IMR-90 (cell line): ENCODE measurements at regions not wholly inside any gene's neighbourhood (a gene's known extent, or its start where the extent isn't known, plus 50 kb on each side); places are given as distances from the start of the nearest gene placed in this dataset.

ENCODE experiments used
- ATAC-seq: fragments of 200-7000 bp; cut with Tn5 transposase; 2 replicates; pipeline ENCODE4 v1.9.1; 2020; ENCODE audit warnings: low read depth, mild to moderate bottlenecking, moderate library complexity
- BruUV-seq: library from RNA; stranded (reverse); fragments of 400-500 nt; replicated peaks from 2 replicates; lab custom pipeline; 2021; lab: Mats Ljungman, UMichigan
- CTCF ChIA-PET: fragments of 300-600 bp; formaldehyde crosslinking; extraction: SDS; loops from one replicate; lab custom pipeline; 2021; ENCODE audit warnings: antibody characterized with exemption; lab: Yijun Ruan, JAX
- POLR2A ChIA-PET: fragments of 300-600 bp; sonication (Branson Sonifier 250); formaldehyde crosslinking; loops from one replicate; lab custom pipeline; 2022; ENCODE audit warnings: antibody characterized with exemption; ENCODE audit not compliant: unreplicated experiment; lab: Charles Lee
- DNase-seq: peaks from one replicate; pipeline ENCODE4 v3.0.0; 2013
- H2AFZ ChIP-seq: replicated peaks from 2 replicates; pipeline ENCODE3; 2013; ENCODE audit warnings: low read length, mild to moderate bottlenecking; ENCODE audit not compliant: poor library complexity
- H2AK5ac ChIP-seq: 2 replicates; pipeline ENCODE4 v1.6.1; 2013; ENCODE audit warnings: low read depth, low read length, inconsistent platforms
- H2AK9ac ChIP-seq: replicated peaks from 2 replicates; pipeline ENCODE3; 2013; ENCODE audit warnings: mild to moderate bottlenecking, low read depth, low read length, moderate library complexity; ENCODE audit not compliant: poor library complexity
- H2BK120ac ChIP-seq: 2 replicates; pipeline ENCODE4 v1.6.1; 2013; ENCODE audit warnings: low read depth, low read length, inconsistent platforms
- H2BK15ac ChIP-seq: 3 replicates; pipeline ENCODE4 v1.6.1; 2013; ENCODE audit warnings: low read depth, low read length, inconsistent platforms
- H2BK20ac ChIP-seq: 2 replicates; pipeline ENCODE4 v1.6.1; 2013; ENCODE audit warnings: low read depth, mild to moderate bottlenecking, inconsistent platforms, low read length, moderate library complexity
- H2BK5ac ChIP-seq: 2 replicates; pipeline ENCODE4 v1.6.1; 2013; ENCODE audit warnings: mild to moderate bottlenecking, low read depth, low read length, inconsistent platforms; ENCODE audit not compliant: poor library complexity, severe bottlenecking
- H3K14ac ChIP-seq: replicated peaks from 2 replicates; pipeline ENCODE4 v1.6.1; 2013; ENCODE audit warnings: low read depth, low read length, inconsistent platforms
- H3K18ac ChIP-seq: 2 replicates; pipeline ENCODE4 v1.6.1; 2013; ENCODE audit warnings: low read depth, low read length, control low read depth
- H3K23ac ChIP-seq: 2 replicates; pipeline ENCODE4 v1.6.1; 2013; ENCODE audit warnings: low read depth, low read length, inconsistent platforms
- H3K27ac ChIP-seq: 2 replicates; pipeline ENCODE4 v1.5.1; 2013; ENCODE audit warnings: mild to moderate bottlenecking, control low read depth, low read length; ENCODE audit not compliant: insufficient read depth
- H3K27me3 ChIP-seq: 2 replicates; pipeline ENCODE4 v1.6.1; 2013; ENCODE audit warnings: low read length; ENCODE audit not compliant: control insufficient read depth, insufficient read depth
- H3K36me3 ChIP-seq: 2 replicates; pipeline ENCODE4 v1.6.1; 2013; ENCODE audit warnings: low read length, mixed read lengths; ENCODE audit not compliant: control insufficient read depth, insufficient read depth
- H3K4ac ChIP-seq: 2 replicates; pipeline ENCODE4 v1.6.1; 2013; ENCODE audit warnings: low read depth, low read length, inconsistent platforms
- H3K4me1 ChIP-seq: 2 replicates; pipeline ENCODE4 v1.6.1; 2013; ENCODE audit warnings: low read length, mixed read lengths; ENCODE audit not compliant: control insufficient read depth, insufficient read depth
- H3K4me2 ChIP-seq: 2 replicates; pipeline ENCODE4 v1.6.1; 2013; ENCODE audit warnings: low read depth, mild to moderate bottlenecking, control low read depth, low read length, moderate library complexity
- H3K4me3 ChIP-seq: 2 replicates; pipeline ENCODE4 v1.5.1; 2013; ENCODE audit warnings: low read depth, mild to moderate bottlenecking, control low read depth, low read length, moderate library complexity; ENCODE audit not compliant: insufficient read depth
- H3K56ac ChIP-seq: 2 replicates; pipeline ENCODE4 v1.6.1; 2013; ENCODE audit warnings: low read length, inconsistent platforms; ENCODE audit not compliant: insufficient read depth; ENCODE audit errors: extremely low read depth
- H3K79me1 ChIP-seq, 2 experiments: 2 replicates each; pipeline ENCODE4 v1.6.1; 2013; ENCODE audit warnings: low read length in 2 of 2, inconsistent platforms in 1 of 2, low read depth in 1 of 2
- H3K9ac ChIP-seq: 2 replicates; pipeline ENCODE4 v1.6.1; 2013; ENCODE audit warnings: low read depth, low read length, control low read depth
- H3K9me1 ChIP-seq: 2 replicates; pipeline ENCODE4 v1.6.1; 2013; ENCODE audit warnings: low read length, inconsistent platforms; ENCODE audit not compliant: insufficient read depth
- H3K9me3 ChIP-seq: 2 replicates; pipeline ENCODE4 v1.6.1; 2013; ENCODE audit warnings: low read length; ENCODE audit not compliant: control insufficient read depth, insufficient read depth
- H4K20me1 ChIP-seq: 2 replicates; pipeline ENCODE4 v1.6.1; 2013; ENCODE audit warnings: low read length, inconsistent platforms; ENCODE audit not compliant: insufficient read depth
- H4K5ac ChIP-seq: 2 replicates; pipeline ENCODE4 v1.6.1; 2013; ENCODE audit warnings: mild to moderate bottlenecking, low read depth, low read length, control low read depth
- H4K8ac ChIP-seq, 2 experiments: 2 replicates each; pipeline ENCODE4 v1.6.1; 2013; ENCODE audit warnings: low read depth in 2 of 2, low read length in 2 of 2, control low read depth in 1 of 2, inconsistent platforms in 1 of 2
- H4K91ac ChIP-seq: 2 replicates; pipeline ENCODE4 v1.6.1; 2013; ENCODE audit warnings: low read depth, low read length, inconsistent platforms; ENCODE audit not compliant: insufficient read depth
- BHLHE40 ChIP-seq: fragments of 150-350 bp; IDR thresholded peaks from 2 replicates; pipeline ENCODE4 v1.6.1; 2016; ENCODE audit warnings: mild to moderate bottlenecking, low read depth, low read length
- CEBPB ChIP-seq: IDR thresholded peaks from 2 replicates; pipeline ENCODE4 v1.6.1; 2012; ENCODE audit warnings: low read depth, low read length, improper control_type of control experiment
- CHD1 ChIP-seq: IDR thresholded peaks from 2 replicates; pipeline ENCODE4 v1.6.1; 2012; ENCODE audit warnings: low read depth, low read length, improper control_type of control experiment
- ELK1 ChIP-seq: fragments of 150-350 bp; IDR thresholded peaks from 2 replicates; pipeline ENCODE4 v1.6.1; 2016; ENCODE audit warnings: low read depth, mild to moderate bottlenecking, low read length, moderate library complexity, borderline replicate concordance
- FOS ChIP-seq: fragments of 150-350 bp; IDR thresholded peaks from 2 replicates; pipeline ENCODE4 v1.6.1; 2016; ENCODE audit warnings: low read depth, low read length
- MAFK ChIP-seq: IDR thresholded peaks from 2 replicates; pipeline ENCODE4 v1.6.1; 2012; ENCODE audit warnings: low read depth, low read length, improper control_type of control experiment
- MAZ ChIP-seq: IDR thresholded peaks from 2 replicates; pipeline ENCODE4 v1.6.1; 2012; ENCODE audit warnings: low read depth, mild to moderate bottlenecking, low read length, improper control_type of control experiment, moderate library complexity, borderline replicate concordance
- MXI1 ChIP-seq: IDR thresholded peaks from 2 replicates; pipeline ENCODE4 v1.6.1; 2012; ENCODE audit warnings: low read depth, mild to moderate bottlenecking, low read length, moderate library complexity, borderline replicate concordance
- NFE2L2 ChIP-seq: fragments of 150-350 bp; IDR thresholded peaks from 2 replicates; pipeline ENCODE4 v1.6.1; 2016; ENCODE audit warnings: low read depth, mild to moderate bottlenecking, low read length
- POLR2A ChIP-seq: IDR thresholded peaks from 2 replicates; pipeline ENCODE4 v1.6.1; 2012; ENCODE audit warnings: mild to moderate bottlenecking, low read depth, low read length
- RAD21 ChIP-seq: IDR thresholded peaks from 2 replicates; pipeline ENCODE4 v1.6.1; 2012; ENCODE audit warnings: low read length, improper control_type of control experiment
- RCOR1 ChIP-seq: IDR thresholded peaks from 2 replicates; pipeline ENCODE4 v1.6.1; 2012; ENCODE audit warnings: mild to moderate bottlenecking, low read length, improper control_type of control experiment; ENCODE audit not compliant: insufficient replicate concordance
- RFX5 ChIP-seq: IDR thresholded peaks from 2 replicates; pipeline ENCODE4 v1.8.0; 2012; ENCODE audit warnings: low read depth, mild to moderate bottlenecking, low read length, moderate library complexity
- SMC3 ChIP-seq: fragments of 150-350 bp; IDR thresholded peaks from 2 replicates; pipeline ENCODE4 v1.6.1; 2016; ENCODE audit warnings: low read depth, mild to moderate bottlenecking, antibody characterized with exemption, low read length, moderate library complexity
- WGBS, 2 experiments: methylation state at CpG; one replicate each; pipeline versions ENCODE4 v1.1.5 to v1.1.7; 2013; ENCODE audit warnings: missing lambda C conversion rate in 2 of 2; ENCODE audit not compliant: insufficient read length in 1 of 2; ENCODE audit errors: extremely low coverage in 2 of 2; 5-methylcytosine and 5-hydroxymethylcytosine counted together
- dilution Hi-C: fragments of 300-500 bp; cut with HindIII; formaldehyde crosslinking; loops from one replicate; pipeline ENCODE4 v1.14.3; 2018; ENCODE audit warnings: low sequenced_read_pairs; ENCODE audit not compliant: unreplicated experiment
- in situ Hi-C: fragments of 300-500 bp; cut with MboI; formaldehyde crosslinking; loops from 3 replicates; pipeline ENCODE4 v1.14.3; 2019; ENCODE audit warnings: low sequenced_read_pairs, inconsistent platforms, mixed read lengths
- intact Hi-C: fragments of 100-400 bp; cut with micrococcal nuclease; formaldehyde crosslinking; loops from 2 replicates; pipeline ENCODE4 v1.10.0; 2022
- TF ChIP-seq, protein P1 (sequence below): fragments of 150-350 bp; IDR thresholded peaks from 2 replicates; pipeline ENCODE4 v1.6.1; 2017; ENCODE audit warnings: mild to moderate bottlenecking, antibody characterized with exemption, low read length, low read depth
- TF ChIP-seq, protein P2 (sequence below): conservative IDR thresholded peaks from 2 replicates; pipeline ENCODE4 v1.5.1; 2012; ENCODE audit warnings: mild to moderate bottlenecking, low read depth, low read length, improper control_type of control experiment

GRCh38 chr2:43011158-43011491, 215.3 kb downstream of the ZFP36L2 start:
- H3K18ac ChIP-seq: no peak overlapping the region
- no peaks in the 10 kb centered on the region for H3K79me1 ChIP-seq
- ATAC-seq (no peak), DNase-seq (no peak)
- H3K9me3 ChIP-seq: peaks cover 3% of the 10 kb centered on the region; the same call in 1 of the 2 replicates
- no TSS peak for BruUV-seq
- H3K4me1 ChIP-seq: no peaks in the 10 kb centered on the region; the same call in 1 of the 2 replicates
- H3K9me1 ChIP-seq: no peaks in the 10 kb centered on the region
- TF ChIP-seq RFX5: no peak
- no peak for TF ChIP-seq POLR2A
- TF ChIP-seq, protein P1, sequence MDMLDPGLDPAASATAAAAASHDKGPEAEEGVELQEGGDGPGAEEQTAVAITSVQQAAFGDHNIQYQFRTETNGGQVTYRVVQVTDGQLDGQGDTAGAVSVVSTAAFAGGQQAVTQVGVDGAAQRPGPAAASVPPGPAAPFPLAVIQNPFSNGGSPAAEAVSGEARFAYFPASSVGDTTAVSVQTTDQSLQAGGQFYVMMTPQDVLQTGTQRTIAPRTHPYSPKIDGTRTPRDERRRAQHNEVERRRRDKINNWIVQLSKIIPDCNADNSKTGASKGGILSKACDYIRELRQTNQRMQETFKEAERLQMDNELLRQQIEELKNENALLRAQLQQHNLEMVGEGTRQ: no peak
- no peak for TF ChIP-seq MAFK
- no peak for TF ChIP-seq MAZ
- TF ChIP-seq NFE2L2: no peak
- no peak for TF ChIP-seq ELK1
- no peak for TF ChIP-seq SMC3
- TF ChIP-seq MXI1: no peak
- TF ChIP-seq RCOR1: no peak
- TF ChIP-seq CEBPB: no peak
- no peak for TF ChIP-seq RAD21
- no peak for TF ChIP-seq CHD1
- no peak for TF ChIP-seq BHLHE40
- TF ChIP-seq FOS: no peak
- TF ChIP-seq, protein P2, sequence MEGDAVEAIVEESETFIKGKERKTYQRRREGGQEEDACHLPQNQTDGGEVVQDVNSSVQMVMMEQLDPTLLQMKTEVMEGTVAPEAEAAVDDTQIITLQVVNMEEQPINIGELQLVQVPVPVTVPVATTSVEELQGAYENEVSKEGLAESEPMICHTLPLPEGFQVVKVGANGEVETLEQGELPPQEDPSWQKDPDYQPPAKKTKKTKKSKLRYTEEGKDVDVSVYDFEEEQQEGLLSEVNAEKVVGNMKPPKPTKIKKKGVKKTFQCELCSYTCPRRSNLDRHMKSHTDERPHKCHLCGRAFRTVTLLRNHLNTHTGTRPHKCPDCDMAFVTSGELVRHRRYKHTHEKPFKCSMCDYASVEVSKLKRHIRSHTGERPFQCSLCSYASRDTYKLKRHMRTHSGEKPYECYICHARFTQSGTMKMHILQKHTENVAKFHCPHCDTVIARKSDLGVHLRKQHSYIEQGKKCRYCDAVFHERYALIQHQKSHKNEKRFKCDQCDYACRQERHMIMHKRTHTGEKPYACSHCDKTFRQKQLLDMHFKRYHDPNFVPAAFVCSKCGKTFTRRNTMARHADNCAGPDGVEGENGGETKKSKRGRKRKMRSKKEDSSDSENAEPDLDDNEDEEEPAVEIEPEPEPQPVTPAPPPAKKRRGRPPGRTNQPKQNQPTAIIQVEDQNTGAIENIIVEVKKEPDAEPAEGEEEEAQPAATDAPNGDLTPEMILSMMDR: no peak
- dilution Hi-C loops: no loop called here
- intact Hi-C loops: no loop called here
- no peak overlapping the region for H3K9ac ChIP-seq
- no peak overlapping the region for H3K4ac ChIP-seq
- no peaks in the 10 kb centered on the region for H4K20me1 ChIP-seq
- no peaks in the 10 kb centered on the region for H3K36me3 ChIP-seq
- in situ Hi-C loops: no loop called here
- H3K23ac ChIP-seq: no peak overlapping the region
- H2BK20ac ChIP-seq: no peak overlapping the region
- H4K5ac ChIP-seq: no peak overlapping the region
- no peak overlapping the region for H2BK5ac ChIP-seq
- H3K4me3 ChIP-seq: no peak overlapping the region
- no peak overlapping the region for H3K27ac ChIP-seq
- H3K56ac ChIP-seq: no peak overlapping the region
- WGBS, 2 experiments: no CpG with 5 or more reads among the region's 1 CpG
- no peak overlapping the region for H2BK15ac ChIP-seq
- no peaks in the 10 kb centered on the region for H3K27me3 ChIP-seq
- H3K4me2 ChIP-seq: no peak overlapping the region
- H4K8ac ChIP-seq: no peak overlapping the region
- peak overlapping the region; percentile 44 for H2AFZ ChIP-seq
- CTCF ChIA-PET: interaction anchor here (0.6 kb wide), 1 partner anchor 8 kb away, joined by 3 read pairs; no protein-coding TSS in a partner anchor
- no peak overlapping the region for H2AK9ac ChIP-seq
- no peak overlapping the region for H2BK120ac ChIP-seq
- no peak overlapping the region for H3K14ac ChIP-seq
- H2AK5ac ChIP-seq: no peak overlapping the region
- POLR2A ChIA-PET: no interaction called here
- no peak overlapping the region for H4K91ac ChIP-seq
